Ovary (tissue), 7 donors: ENCODE measurements at regions not wholly inside any gene's neighbourhood (a gene's known extent, or its start where the extent isn't known, plus 50 kb on each side); places are given as distances from the start of the nearest gene placed in this dataset.

Experiments used
- DNase-seq, 5 donors: peaks; one replicate each; pipeline ENCODE4 v3.0.0-alpha.2; 2019 to 2020
- H3K27ac ChIP-seq, 2 donors: fragments of 200-600 bp; one replicate each; pipeline versions ENCODE4 v1.5.1 to v1.8.0; 2019 to 2022
- H3K27me3 ChIP-seq: fragments of 200-600 bp; one replicate; pipeline ENCODE4 v1.8.0; 2022
- H3K36me3 ChIP-seq: fragments of 200-600 bp; sonication (generic); one replicate; pipeline ENCODE4 v1.5.1; 2019
- H3K4me1 ChIP-seq: one replicate; pipeline ENCODE4 v1.8.1; 2013; ENCODE audit warnings: mild to moderate bottlenecking, moderate library complexity; ENCODE audit not compliant: insufficient read depth
- H3K4me3 ChIP-seq: fragments of 200-600 bp; sonication (generic); one replicate; pipeline ENCODE4 v1.5.1; 2017
- H3K9me3 ChIP-seq, 2 donors: fragments of 200-600 bp in 1 of 2; sonication (generic) in 1 of 2; one replicate each; pipeline versions ENCODE4 v1.5.1 to v1.8.1; 2013 to 2019; ENCODE audit warnings: mild to moderate bottlenecking in 1 of 2, moderate library complexity in 1 of 2
- EP300 ChIP-seq: sonication (generic); formaldehyde crosslinking; IDR thresholded peaks from one replicate; pipeline ENCODE4 v1.6.1; 2017; ENCODE audit warnings: antibody characterized with exemption
- POLR2A ChIP-seq: fragments of 450-650 bp; IDR thresholded peaks from one replicate; pipeline ENCODE4 v1.6.1; 2017; ENCODE audit warnings: antibody characterized with exemption, mild to moderate bottlenecking, moderate library complexity
- WGBS, 3 donors: extraction: QIAGEN DNeasy Blood & Tissue Kit in 1 of 3; methylation state at CpG; one replicate each; pipeline versions ENCODE4 v1.1.5 to v1.1.7; 2013 to 2017; 5-methylcytosine and 5-hydroxymethylcytosine counted together
- intact Hi-C, 4 donors: fragments of 100-400 bp; cut with DNase I; formaldehyde crosslinking; loops; one replicate each; pipeline versions ENCODE4 v1.11.0 to v1.15.1; 2022 to 2023
- TF ChIP-seq, protein P1 (sequence below), 3 donors: fragments of 450-650 bp in 2 of 3; fragments of 200-600 bp in 1 of 3; IDR thresholded peaks; one replicate each; pipeline versions ENCODE4 v1.5.1 to v1.8.0; 2016 to 2022; ENCODE audit warnings: antibody characterized with exemption in 3 of 3, mild to moderate bottlenecking in 1 of 3
- donor health status: DM: no; HTN: no; CAD: no; lungs with moderate emphysema.
- donor health status: DM: no; HTN: no; CAD: no.
- donor health status: Bipolar disorder and iron deficiency.
- donor health status: DM: no; HTN: no; CAD: no.
- donor health status: DM: yes; HTN: yes; CAD: no.

DNA sequence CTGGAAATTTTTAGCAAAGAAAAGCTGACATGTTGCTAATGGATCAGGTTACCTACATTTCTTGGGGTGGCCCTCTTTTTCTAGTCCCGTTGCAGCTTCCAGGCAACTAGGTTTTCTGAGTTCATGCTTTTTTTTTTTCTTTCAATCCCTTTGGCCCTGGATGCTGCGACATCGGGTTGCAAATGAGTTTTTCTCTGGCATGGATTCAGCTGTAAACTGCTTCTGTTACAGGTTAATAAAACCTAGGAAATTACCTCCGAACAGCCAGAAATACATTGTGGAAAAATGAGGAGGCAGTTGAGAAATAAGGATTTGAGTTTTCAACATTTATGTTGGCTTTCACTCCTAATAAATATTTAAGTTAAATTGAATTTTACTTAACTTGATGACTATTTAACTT, 149.8 kb upstream of the MAF start:
- intact Hi-C loops: loop anchor here in 1 of 4 donors (10.0 kb wide), 1 partner anchor 146 kb away; the partner anchor contains the start of gene MAF
- no peaks in the 10 kb centered on the region for H3K27me3 ChIP-seq
- DNase-seq: no peak
- TF ChIP-seq POLR2A: no peak
- WGBS, 3 donors: 58 to 67% (median 64%) methylated on average over 4 of the region's 4 CpGs
- no peaks in the 10 kb centered on the region for H3K9me3 ChIP-seq
- no peak overlapping the region for H3K4me3 ChIP-seq
- peaks cover 4% of the 10 kb centered on the region for H3K4me1 ChIP-seq
- no peaks in the 10 kb centered on the region for H3K36me3 ChIP-seq
- no peak overlapping the region for H3K27ac ChIP-seq

DNA sequence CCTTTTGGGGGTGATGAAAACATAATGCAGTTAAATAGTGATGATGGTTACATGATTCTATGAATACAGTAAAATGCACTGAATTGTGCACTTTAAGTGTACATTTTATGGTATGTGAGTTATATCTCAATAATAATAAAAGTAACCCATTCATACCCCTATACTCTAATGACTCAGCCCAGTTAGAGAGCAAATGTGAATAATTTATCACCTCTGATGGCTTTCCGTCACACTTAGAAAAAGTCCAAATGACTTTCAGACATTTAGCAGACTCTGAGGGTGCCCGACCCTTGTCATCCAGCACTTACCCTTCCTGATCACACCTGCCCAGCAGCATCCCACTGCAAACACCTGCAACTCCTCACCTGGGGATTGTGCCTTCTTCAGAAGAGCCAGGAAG, 148.1 kb upstream of the MAF start:
- WGBS, 3 donors: 94 to 99% (median 96%) methylated on average over 2 of the region's 2 CpGs
- Histone ChIP-seq H3K9me3 (no peaks in the 10 kb centered on the region), H3K4me1 (peaks cover 3% of the 10 kb centered on the region), H3K36me3 (no peaks in the 10 kb centered on the region), H3K27ac (no peak overlapping the region), H3K27me3 (no peaks in the 10 kb centered on the region), H3K4me3 (no peak overlapping the region)
- DNase-seq: no peak
- no peak for TF ChIP-seq POLR2A
- no peak for TF ChIP-seq EP300
- TF ChIP-seq, protein P1, sequence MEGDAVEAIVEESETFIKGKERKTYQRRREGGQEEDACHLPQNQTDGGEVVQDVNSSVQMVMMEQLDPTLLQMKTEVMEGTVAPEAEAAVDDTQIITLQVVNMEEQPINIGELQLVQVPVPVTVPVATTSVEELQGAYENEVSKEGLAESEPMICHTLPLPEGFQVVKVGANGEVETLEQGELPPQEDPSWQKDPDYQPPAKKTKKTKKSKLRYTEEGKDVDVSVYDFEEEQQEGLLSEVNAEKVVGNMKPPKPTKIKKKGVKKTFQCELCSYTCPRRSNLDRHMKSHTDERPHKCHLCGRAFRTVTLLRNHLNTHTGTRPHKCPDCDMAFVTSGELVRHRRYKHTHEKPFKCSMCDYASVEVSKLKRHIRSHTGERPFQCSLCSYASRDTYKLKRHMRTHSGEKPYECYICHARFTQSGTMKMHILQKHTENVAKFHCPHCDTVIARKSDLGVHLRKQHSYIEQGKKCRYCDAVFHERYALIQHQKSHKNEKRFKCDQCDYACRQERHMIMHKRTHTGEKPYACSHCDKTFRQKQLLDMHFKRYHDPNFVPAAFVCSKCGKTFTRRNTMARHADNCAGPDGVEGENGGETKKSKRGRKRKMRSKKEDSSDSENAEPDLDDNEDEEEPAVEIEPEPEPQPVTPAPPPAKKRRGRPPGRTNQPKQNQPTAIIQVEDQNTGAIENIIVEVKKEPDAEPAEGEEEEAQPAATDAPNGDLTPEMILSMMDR (IDR thresholded peaks at IDR 0.05): no peak
- intact Hi-C loops: no loop called here

DNA sequence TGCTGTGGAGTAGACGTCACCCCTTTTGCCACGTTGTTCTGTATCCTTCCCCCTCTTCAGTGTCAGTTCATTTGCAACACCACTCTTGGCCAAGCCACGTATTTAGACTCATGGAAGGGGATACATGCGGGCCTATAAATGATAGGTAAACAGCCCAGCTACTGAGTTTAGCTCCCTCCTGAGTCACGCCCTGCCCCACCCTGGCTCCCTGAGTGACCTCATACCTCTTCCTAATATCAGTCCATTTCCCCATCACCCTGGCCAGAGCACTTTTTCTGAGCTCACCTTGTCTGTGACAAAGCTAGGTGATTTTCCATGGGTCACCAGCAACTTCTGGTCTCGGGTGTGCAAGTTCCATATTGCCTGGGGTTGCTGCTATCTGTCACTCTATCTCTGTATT, 147.2 kb upstream of the MAF start:
- TF ChIP-seq, protein P1 (IDR thresholded peaks at IDR 0.05): no peak
- TF ChIP-seq EP300 (no peak), POLR2A (no peak)
- no peak overlapping the region for H3K27ac ChIP-seq
- H3K4me1 ChIP-seq: no peaks in the 10 kb centered on the region
- no peak for DNase-seq
- no peak overlapping the region for H3K4me3 ChIP-seq
- no peaks in the 10 kb centered on the region for H3K27me3 ChIP-seq
- 92 to 94% (median 94%) methylated on average over 6 of the region's 6 CpGs for WGBS, 3 donors
- H3K36me3 ChIP-seq: no peaks in the 10 kb centered on the region
- no peaks in the 10 kb centered on the region for H3K9me3 ChIP-seq
- intact Hi-C loops: no loop called here

DNA sequence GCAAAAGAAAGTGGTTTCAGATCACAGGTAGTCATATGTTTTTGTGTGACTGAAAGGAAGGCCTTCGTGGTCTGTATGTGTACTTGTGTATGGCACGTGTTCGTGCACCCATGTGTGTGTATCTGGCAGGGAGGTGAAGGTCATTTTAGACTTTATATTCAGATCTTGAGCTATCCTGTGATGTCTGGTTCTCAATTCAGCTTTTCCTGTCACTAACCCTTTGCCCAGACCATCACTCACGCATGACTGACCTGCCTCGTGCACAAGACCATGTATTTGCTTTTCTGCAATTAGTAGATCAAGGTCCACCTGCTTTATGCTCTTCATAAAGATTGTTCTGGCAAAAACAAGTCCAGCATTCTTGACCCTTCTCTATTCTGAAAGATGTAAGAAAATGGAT, 139.7 kb upstream of the MAF start:
- H3K27ac ChIP-seq: no peak overlapping the region
- H3K36me3 ChIP-seq: no peaks in the 10 kb centered on the region
- 75 to 98% (median 96%) methylated on average over 5 of the region's 5 CpGs for WGBS, 3 donors
- no peaks in the 10 kb centered on the region for H3K4me1 ChIP-seq
- no peaks in the 10 kb centered on the region for H3K9me3 ChIP-seq
- H3K27me3 ChIP-seq: no peaks in the 10 kb centered on the region
- no peak overlapping the region for H3K4me3 ChIP-seq
- TF ChIP-seq, protein P1 (IDR thresholded peaks at IDR 0.05): no peak
- TF ChIP-seq EP300 (no peak), POLR2A (no peak)
- intact Hi-C loops: no loop called here
- no peak for DNase-seq

DNA sequence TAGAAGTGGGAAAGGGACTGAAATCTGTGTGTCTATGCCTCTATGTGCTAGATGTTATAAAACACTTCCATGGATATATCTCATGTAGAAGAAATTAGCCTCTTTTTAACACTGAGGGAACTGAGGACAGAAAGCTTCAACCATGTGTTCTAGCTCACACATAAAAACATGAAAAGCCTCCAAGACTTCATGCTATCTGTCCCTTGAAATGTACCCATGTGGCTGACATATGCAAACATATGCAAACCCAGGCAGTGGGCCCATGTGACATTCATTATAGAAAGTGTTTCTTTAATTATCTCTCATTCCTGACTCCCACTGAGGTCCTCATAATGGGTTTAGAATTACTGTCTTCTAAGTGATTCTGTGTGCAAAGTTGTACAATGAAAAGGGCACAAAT, 134.7 kb upstream of the MAF start:
- no peaks in the 10 kb centered on the region for H3K4me1 ChIP-seq
- no peaks in the 10 kb centered on the region for H3K36me3 ChIP-seq
- no peak overlapping the region for H3K4me3 ChIP-seq
- H3K9me3 ChIP-seq: no peaks in the 10 kb centered on the region
- TF ChIP-seq POLR2A (no peak), EP300 (no peak)
- TF ChIP-seq, protein P1 (IDR thresholded peaks at IDR 0.05): no peak
- DNase-seq: no peak
- no peaks in the 10 kb centered on the region for H3K27me3 ChIP-seq
- intact Hi-C loops: no loop called here
- no peak overlapping the region for H3K27ac ChIP-seq
